ENCODE measurements at regions not wholly inside any gene's neighbourhood (a gene's known extent, or its start where the extent isn't known, plus 50 kb on each side); places are given as distances from the start of the nearest gene placed in this dataset.

DNA sequence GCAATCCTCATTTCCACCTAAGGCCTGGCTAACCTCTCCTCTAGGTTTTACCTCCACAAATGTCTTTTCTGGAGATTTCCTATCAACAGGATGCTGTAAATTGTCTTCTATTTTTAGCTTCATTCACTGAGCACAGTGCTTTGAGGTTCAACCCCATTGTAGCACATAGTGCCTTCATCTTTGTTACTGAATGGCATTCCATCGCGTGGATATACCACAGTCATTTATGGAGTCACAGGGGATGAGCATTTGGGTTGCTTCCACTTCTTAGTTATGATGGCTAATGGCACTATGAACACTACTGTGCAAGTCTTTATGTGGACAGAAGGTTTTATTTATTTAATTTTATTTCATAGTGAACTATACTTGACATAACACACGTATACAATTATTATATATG is 387.1 kb downstream of the SMOC2 start:
- TF ChIP-seq ZNF274 (IDR thresholded peaks at IDR 0.05; ENCODE audit: low read depth, low read length) (no peak), YY1 (IDR thresholded peaks at IDR 0.05; ENCODE audit: insufficient read depth, insufficient read length) (no peak), SUZ12 (IDR thresholded peaks at IDR 0.05; ENCODE audit: extremely low read depth, insufficient read depth, insufficient read length) (no peak)
